ENCODE measurements at regions not wholly inside any gene's neighbourhood (a gene's known extent, or its start where the extent isn't known, plus 50 kb on each side); places are given as distances from the start of the nearest gene placed in this dataset.

DNA sequence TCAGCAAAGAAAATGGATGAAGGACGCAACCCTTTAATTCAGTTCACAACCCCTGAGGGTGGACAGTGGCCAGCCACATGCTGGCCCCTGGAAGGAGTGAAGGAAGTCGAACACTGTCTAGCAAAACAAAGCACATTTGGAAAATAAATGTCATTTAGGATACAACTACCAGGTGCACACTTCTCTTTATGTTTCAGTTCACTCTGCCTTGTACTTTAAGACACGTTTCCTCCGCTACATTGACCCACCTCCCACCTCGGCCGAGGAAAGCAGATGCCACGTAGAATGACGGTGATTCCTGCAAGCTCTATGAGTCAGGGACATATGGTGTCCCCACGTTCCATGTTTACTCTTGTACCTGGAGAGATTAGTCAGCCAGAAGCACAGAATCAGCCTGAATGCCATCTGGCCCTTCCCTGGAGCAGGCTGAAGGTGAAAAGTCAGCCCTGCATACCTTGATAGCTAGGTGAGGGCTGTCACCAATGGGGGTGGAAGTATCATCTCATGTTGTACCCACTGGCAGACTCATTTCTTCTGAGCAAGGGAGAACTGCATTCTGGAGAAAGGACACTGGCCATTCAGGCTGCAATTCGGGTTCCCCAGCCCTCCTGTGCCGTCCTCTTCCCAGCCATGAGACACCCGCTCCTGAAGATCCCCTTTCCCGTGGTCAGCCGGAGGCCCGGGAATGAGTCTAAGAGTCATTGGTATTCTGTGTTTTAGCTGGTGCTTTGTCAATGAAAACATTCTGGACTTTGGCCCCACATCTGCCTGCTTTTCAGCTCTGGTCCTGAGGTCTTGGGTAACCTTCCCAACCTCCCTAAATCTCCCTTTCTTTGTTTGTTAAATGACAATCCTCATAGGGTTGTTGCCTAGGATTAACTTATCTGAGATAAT is 60.6 kb downstream of the FOXA2 start (continued):
- TF ChIP-seq, protein P1, sequence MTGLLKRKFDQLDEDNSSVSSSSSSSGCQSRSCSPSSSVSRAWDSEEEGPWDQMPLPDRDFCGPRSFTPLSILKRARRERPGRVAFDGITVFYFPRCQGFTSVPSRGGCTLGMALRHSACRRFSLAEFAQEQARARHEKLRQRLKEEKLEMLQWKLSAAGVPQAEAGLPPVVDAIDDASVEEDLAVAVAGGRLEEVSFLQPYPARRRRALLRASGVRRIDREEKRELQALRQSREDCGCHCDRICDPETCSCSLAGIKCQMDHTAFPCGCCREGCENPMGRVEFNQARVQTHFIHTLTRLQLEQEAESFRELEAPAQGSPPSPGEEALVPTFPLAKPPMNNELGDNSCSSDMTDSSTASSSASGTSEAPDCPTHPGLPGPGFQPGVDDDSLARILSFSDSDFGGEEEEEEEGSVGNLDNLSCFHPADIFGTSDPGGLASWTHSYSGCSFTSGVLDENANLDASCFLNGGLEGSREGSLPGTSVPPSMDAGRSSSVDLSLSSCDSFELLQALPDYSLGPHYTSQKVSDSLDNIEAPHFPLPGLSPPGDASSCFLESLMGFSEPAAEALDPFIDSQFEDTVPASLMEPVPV (CRISPR knock-in tag; IDR thresholded peaks at IDR 0.05): peak; percentile 90
- peak; percentile 80 for TF ChIP-seq ZNF263 (CRISPR knock-in tag; IDR thresholded peaks at IDR 0.05)
- TF ChIP-seq, protein P2, sequence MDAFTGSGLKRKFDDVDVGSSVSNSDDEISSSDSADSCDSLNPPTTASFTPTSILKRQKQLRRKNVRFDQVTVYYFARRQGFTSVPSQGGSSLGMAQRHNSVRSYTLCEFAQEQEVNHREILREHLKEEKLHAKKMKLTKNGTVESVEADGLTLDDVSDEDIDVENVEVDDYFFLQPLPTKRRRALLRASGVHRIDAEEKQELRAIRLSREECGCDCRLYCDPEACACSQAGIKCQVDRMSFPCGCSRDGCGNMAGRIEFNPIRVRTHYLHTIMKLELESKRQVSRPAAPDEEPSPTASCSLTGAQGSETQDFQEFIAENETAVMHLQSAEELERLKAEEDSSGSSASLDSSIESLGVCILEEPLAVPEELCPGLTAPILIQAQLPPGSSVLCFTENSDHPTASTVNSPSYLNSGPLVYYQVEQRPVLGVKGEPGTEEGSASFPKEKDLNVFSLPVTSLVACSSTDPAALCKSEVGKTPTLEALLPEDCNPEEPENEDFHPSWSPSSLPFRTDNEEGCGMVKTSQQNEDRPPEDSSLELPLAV (CRISPR knock-in tag; conservative IDR thresholded peaks at IDR 0.05; ENCODE audit: low read depth): no peak
- TF ChIP-seq TCF7 (IDR thresholded peaks at IDR 0.05; ENCODE audit: low read depth): peak; percentile 67
- TF ChIP-seq, protein P3, sequence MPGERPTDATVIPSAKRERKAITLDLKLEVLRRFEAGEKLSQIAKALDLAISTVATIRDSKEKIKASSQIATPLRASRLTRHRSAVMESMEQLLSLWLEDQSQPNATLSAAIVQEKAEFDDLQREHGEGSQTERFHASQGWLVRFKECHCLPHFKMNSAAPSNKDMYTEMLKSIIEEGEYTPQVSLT (CRISPR knock-in tag; IDR thresholded peaks at IDR 0.05; ENCODE audit: borderline replicate concordance, low read depth): no peak
- TF ChIP-seq TARDBP (CRISPR knock-in tag; IDR thresholded peaks at IDR 0.05): peak; percentile 83
- peak; percentile 59; the same call in 1 of the 2 replicates for TF ChIP-seq SIN3B (IDR thresholded peaks at IDR 0.05; ENCODE audit: low read length)
- no peak for TF ChIP-seq ZNF496 (CRISPR knock-in tag; IDR thresholded peaks at IDR 0.05; ENCODE audit: insufficient replicate concordance)
- TF ChIP-seq ZKSCAN5 (CRISPR knock-in tag; IDR thresholded peaks at IDR 0.05): peak; percentile 31; the same call in 1 of the 2 replicates
- peak; percentile 43; the same call in 1 of the 2 replicates for TF ChIP-seq NFE2 (CRISPR knock-in tag; IDR thresholded peaks at IDR 0.05)
- TF ChIP-seq SP1 (IDR thresholded peaks at IDR 0.05): no peak
- no peak for TF ChIP-seq SP1 (CRISPR knock-in tag; IDR thresholded peaks at IDR 0.05)
- peak; percentile 97 for TF ChIP-seq ZNF549 (CRISPR knock-in tag; IDR thresholded peaks at IDR 0.05)
- no peak for TF ChIP-seq RARG (CRISPR knock-in tag; IDR thresholded peaks at IDR 0.05; ENCODE audit: low read depth)
- 0 out of 2 replicates have a peak, but pooled peaks have one; percentile 56 for TF ChIP-seq ZNF773 (CRISPR knock-in tag; IDR thresholded peaks at IDR 0.05; ENCODE audit: borderline replicate concordance)
- TF ChIP-seq TCF12 (IDR thresholded peaks at IDR 0.05): no peak
- TF ChIP-seq TCF12 (CRISPR knock-in tag; IDR thresholded peaks at IDR 0.05): peak; percentile 95; the same call in 1 of the 2 replicates
- TF ChIP-seq ZKSCAN1 (IDR thresholded peaks at IDR 0.05; ENCODE audit: low read length): no peak
- peak; percentile 60; the same call in 1 of the 2 replicates for TF ChIP-seq KMT2B (CRISPR knock-in tag; IDR thresholded peaks at IDR 0.05)
- TF ChIP-seq ZNF598 (CRISPR knock-in tag; IDR thresholded peaks at IDR 0.05; ENCODE audit: borderline replicate concordance): peak; percentile 93; the same call in 1 of the 2 replicates
- TF ChIP-seq ZBTB38 (CRISPR knock-in tag; IDR thresholded peaks at IDR 0.05): no peak; the same call in none of the 2 replicates
- no peak for TF ChIP-seq SCMH1 (CRISPR knock-in tag; IDR thresholded peaks at IDR 0.05; ENCODE audit: borderline replicate concordance)
- TF ChIP-seq ZNF891 (CRISPR knock-in tag; IDR thresholded peaks at IDR 0.05): peak; percentile 65; the same call in 1 of the 2 replicates
- TF ChIP-seq, protein P4, sequence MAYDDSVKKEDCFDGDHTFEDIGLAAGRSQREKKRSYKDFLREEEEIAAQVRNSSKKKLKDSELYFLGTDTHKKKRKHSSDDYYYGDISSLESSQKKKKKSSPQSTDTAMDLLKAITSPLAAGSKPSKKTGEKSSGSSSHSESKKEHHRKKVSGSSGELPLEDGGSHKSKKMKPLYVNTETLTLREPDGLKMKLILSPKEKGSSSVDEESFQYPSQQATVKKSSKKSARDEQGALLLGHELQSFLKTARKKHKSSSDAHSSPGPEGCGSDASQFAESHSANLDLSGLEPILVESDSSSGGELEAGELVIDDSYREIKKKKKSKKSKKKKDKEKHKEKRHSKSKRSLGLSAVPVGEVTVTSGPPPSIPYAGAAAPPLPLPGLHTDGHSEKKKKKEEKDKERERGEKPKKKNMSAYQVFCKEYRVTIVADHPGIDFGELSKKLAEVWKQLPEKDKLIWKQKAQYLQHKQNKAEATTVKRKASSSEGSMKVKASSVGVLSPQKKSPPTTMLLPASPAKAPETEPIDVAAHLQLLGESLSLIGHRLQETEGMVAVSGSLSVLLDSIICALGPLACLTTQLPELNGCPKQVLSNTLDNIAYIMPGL (CRISPR knock-in tag; IDR thresholded peaks at IDR 0.05; ENCODE audit: borderline replicate concordance in 1 of 2, low read depth in 1 of 2): peak; percentile 31 to 73
- peak; percentile 49 for TF ChIP-seq ZSCAN25 (CRISPR knock-in tag; IDR thresholded peaks at IDR 0.05)
- TF ChIP-seq SETDB1 (CRISPR knock-in tag; IDR thresholded peaks at IDR 0.05; ENCODE audit: borderline replicate concordance): no peak

Measured in HepG2 (cell line).